Progenitor cell of endocrine pancreas (in vitro differentiated cells): ENCODE measurements at regions not wholly inside any gene's neighbourhood (a gene's known extent, or its start where the extent isn't known, plus 50 kb on each side); places are given as distances from the start of the nearest gene placed in this dataset.
A peak's percentile ranks its signal among the peaks of the same experiment; 100 is the strongest.

Experiments
- DNase-seq: peaks from one replicate; pipeline ENCODE4 v3.0.0; 2021; ENCODE audit warnings: low spot score; ENCODE audit not compliant: unreplicated experiment
- H3K27ac Mint-ChIP-seq: 2 replicates; pipeline ENCODE4 v1.8.0; 2021; ENCODE audit warnings: mild to moderate bottlenecking, moderate library complexity, mixed read lengths
- H3K27me3 Mint-ChIP-seq: 2 replicates; pipeline ENCODE4 v1.8.0; 2021; ENCODE audit warnings: mixed read lengths
- H3K36me3 Mint-ChIP-seq: 2 replicates; pipeline ENCODE4 v1.8.0; 2022; ENCODE audit warnings: mixed read lengths; ENCODE audit not compliant: insufficient read depth
- H3K4me1 Mint-ChIP-seq: 2 replicates; pipeline ENCODE4 v1.8.0; 2021; ENCODE audit warnings: low read depth, mixed read lengths
- H3K4me3 Mint-ChIP-seq: 2 replicates; pipeline ENCODE4 v1.8.0; 2021; ENCODE audit warnings: low read depth, mild to moderate bottlenecking, moderate library complexity, mixed read lengths
- H3K9me3 Mint-ChIP-seq: 2 replicates; pipeline ENCODE4 v1.8.0; 2021; ENCODE audit warnings: low read depth, mixed read lengths
- TF ChIP-seq, protein P1 (sequence below): fragments of 200-600 bp; sonication (generic); IDR thresholded peaks from one replicate; pipeline ENCODE4 v1.5.0; 2021; ENCODE audit warnings: antibody characterized with exemption, mild to moderate bottlenecking; ENCODE audit not compliant: unreplicated experiment

DNA sequence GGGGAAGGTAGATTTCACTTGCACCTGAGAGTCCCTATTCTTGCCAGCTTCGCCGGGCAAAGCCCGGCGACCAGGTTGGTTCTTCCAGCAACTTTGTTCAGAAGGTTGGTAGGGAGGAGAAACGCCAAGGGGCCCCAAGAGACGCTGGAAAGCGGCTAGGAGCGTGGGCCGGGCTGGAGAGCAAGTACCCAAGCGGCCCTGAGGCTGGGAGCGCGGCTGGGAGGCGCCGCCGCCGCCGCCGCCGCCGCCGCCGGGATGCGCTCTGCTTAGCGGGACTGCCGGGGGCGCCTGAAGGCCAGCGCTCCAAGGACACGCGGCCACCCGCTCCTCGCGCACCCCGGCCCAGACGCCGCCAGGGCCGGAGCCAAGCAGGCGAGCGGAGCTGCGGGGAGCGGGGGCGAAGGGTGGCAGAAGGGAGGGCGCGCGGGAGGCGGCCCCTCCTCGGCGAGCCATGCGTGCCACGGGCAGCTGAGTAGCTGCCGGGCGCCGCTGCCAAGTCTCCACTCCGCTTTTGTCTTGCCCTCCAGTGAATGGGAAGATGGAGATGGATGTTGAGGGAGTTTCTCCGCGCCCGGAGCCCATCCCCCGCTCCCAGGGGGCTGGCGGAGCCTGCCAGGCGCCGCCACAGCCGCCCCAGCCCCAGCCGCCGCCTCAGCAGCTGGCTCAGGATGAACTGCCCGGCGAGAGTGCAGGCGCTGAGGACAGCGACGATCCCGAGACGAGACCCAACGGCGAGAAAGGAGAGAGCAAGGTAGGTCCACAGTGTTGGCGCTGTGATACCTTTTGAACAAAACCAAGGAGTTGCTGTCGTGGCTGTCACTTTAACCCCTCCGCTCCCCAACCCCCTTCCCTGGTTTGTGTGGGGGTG, 227.4 kb upstream of the AZI2 start:
- TF ChIP-seq, protein P1, sequence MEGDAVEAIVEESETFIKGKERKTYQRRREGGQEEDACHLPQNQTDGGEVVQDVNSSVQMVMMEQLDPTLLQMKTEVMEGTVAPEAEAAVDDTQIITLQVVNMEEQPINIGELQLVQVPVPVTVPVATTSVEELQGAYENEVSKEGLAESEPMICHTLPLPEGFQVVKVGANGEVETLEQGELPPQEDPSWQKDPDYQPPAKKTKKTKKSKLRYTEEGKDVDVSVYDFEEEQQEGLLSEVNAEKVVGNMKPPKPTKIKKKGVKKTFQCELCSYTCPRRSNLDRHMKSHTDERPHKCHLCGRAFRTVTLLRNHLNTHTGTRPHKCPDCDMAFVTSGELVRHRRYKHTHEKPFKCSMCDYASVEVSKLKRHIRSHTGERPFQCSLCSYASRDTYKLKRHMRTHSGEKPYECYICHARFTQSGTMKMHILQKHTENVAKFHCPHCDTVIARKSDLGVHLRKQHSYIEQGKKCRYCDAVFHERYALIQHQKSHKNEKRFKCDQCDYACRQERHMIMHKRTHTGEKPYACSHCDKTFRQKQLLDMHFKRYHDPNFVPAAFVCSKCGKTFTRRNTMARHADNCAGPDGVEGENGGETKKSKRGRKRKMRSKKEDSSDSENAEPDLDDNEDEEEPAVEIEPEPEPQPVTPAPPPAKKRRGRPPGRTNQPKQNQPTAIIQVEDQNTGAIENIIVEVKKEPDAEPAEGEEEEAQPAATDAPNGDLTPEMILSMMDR, result no peak
- peaks cover 75% of the 10 kb centered on the region for H3K27me3 Mint-ChIP-seq
- H3K4me3 Mint-ChIP-seq, result peak overlapping the region; percentile 85
- DNase-seq, result peak; percentile 25
- peaks cover 6% of the 10 kb centered on the region for H3K4me1 Mint-ChIP-seq
- H3K9me3 Mint-ChIP-seq, result no peaks in the 10 kb centered on the region
- no peak overlapping the region for H3K27ac Mint-ChIP-seq
- H3K36me3 Mint-ChIP-seq, result no peaks in the 10 kb centered on the region

- Mint-ChIP-seq H3K4me3 (peak overlapping the region; percentile 50), H3K27me3 (peaks cover 70% of the 10 kb centered on the region), H3K36me3 (no peaks in the 10 kb centered on the region), H3K9me3 (no peaks in the 10 kb centered on the region), H3K27ac (peak overlapping the region; percentile 34), H3K4me1 (peaks cover 6% of the 10 kb centered on the region)
- DNase-seq, result no peak
- TF ChIP-seq, protein P1, result no peak
These were observed 228.1 kb upstream of the AZI2 start for GRCh38 chr3:28576614-28577200.

DNA sequence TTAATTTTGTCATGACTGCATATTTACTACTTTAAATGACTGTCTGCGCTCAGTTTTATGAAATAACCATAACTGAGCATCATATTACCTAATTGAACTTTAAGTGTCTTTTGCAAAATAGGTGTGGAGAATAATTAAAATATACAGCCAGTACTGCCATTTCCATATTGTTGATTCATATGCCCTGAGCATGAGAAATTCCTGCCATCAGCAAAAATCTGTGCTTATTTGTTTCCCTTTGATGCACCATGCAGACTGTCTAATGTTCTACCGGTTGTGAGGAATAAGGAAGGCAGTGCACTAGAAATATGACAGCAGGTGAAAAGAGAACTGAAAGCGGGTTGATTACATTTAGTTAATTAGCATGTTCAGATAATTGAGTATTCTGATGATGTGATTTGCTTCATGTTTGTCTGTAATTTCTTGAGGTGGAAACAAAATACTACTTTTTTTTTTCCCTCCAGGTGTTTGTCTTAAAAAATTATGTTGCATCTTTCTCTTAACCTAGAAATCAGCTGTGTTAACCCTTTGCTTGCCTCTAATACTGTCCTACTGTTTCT, 229.4 kb upstream of the AZI2 start:
- peaks cover 70% of the 10 kb centered on the region for H3K27me3 Mint-ChIP-seq
- no peak for DNase-seq
- no peak overlapping the region for H3K4me3 Mint-ChIP-seq
- H3K36me3 Mint-ChIP-seq, result no peaks in the 10 kb centered on the region
- peaks cover 6% of the 10 kb centered on the region for H3K4me1 Mint-ChIP-seq
- TF ChIP-seq, protein P1, result no peak
- H3K9me3 Mint-ChIP-seq, result no peaks in the 10 kb centered on the region
- H3K27ac Mint-ChIP-seq, result no peak overlapping the region

DNA sequence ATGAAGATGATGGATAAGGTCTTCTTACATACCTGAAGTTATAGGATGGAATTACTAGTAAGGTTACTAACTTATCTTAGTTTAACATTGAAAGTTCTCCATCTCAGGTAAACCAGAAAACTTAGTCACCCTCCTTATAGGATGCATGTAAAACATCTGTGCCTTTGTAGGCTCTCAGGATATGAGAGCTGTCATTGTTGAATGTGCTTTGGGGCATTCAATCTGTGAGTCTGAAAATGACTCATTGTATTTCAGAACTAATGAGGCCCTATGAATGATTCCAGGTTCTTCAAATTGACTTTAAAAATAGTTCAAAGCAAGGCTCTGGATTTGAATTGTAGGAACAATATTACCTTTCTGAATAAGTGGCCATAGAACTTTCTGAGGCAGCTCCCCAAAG, 237.7 kb upstream of the AZI2 start:
- H3K9me3 Mint-ChIP-seq, result no peaks in the 10 kb centered on the region
- no peaks in the 10 kb centered on the region for H3K4me1 Mint-ChIP-seq
- peaks cover 8% of the 10 kb centered on the region for H3K27me3 Mint-ChIP-seq
- no peak for DNase-seq
- no peak overlapping the region for H3K27ac Mint-ChIP-seq
- no peaks in the 10 kb centered on the region for H3K36me3 Mint-ChIP-seq
- no peak overlapping the region for H3K4me3 Mint-ChIP-seq
- TF ChIP-seq, protein P1, result no peak

DNA sequence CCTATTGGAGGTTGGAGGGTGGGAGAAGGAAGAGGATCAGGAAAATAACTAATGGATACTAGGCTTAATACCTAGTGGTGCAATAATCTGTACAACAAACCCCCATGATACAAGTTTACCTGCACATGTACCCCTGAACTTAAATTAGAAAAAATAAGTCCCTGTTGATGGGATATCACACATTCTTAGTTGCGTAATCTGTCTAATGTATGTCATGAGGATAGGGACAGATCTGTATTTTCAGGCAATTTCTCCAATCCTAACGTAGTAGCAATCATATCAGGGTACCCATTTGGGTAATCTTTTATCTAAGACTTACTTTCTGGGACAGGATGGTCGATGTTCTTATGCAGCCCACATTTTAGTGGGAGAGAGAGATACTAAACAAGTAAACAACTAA, 239.1 kb upstream of the AZI2 start:
- Mint-ChIP-seq H3K9me3 (no peaks in the 10 kb centered on the region), H3K4me1 (no peaks in the 10 kb centered on the region), H3K27ac (no peak overlapping the region), H3K36me3 (no peaks in the 10 kb centered on the region), H3K4me3 (no peak overlapping the region), H3K27me3 (peaks cover 4% of the 10 kb centered on the region)
- no peak for DNase-seq
- TF ChIP-seq, protein P1, result no peak
